Activated T-helper 1 cell treated with anti-CD3 and anti-CD28 coated beads, Interleukin-12 subunit alpha, Interleukin-12 subunit beta, Interleukin-2, Interleukin-4 antibody, amounts not matched to agents 30 ng/mL and 10 ng/mL and 1 ng/mL, durations not matched to agents 14 hours and 24 hours and 36 hours (primary cell): ENCODE measurements at regions not wholly inside any gene's neighbourhood (a gene's known extent, or its start where the extent isn't known, plus 50 kb on each side); places are given as distances from the start of the nearest gene placed in this dataset.

Experiments used
- DNase-seq: peaks from one replicate; pipeline ENCODE4 v3.0.0; 2021; ENCODE audit warnings: low spot score
- H3K27ac Mint-ChIP-seq: one replicate; pipeline ENCODE4 v1.8.0; 2021; ENCODE audit warnings: mild to moderate bottlenecking, mixed read lengths
- H3K27me3 Mint-ChIP-seq: one replicate; pipeline ENCODE4 v1.8.0; 2022; ENCODE audit warnings: mild to moderate bottlenecking, moderate library complexity, mixed read lengths; ENCODE audit not compliant: insufficient read depth
- H3K36me3 Mint-ChIP-seq: one replicate; pipeline ENCODE4 v1.8.0; 2021; ENCODE audit warnings: low read depth, mixed read lengths
- H3K4me1 Mint-ChIP-seq: one replicate; pipeline ENCODE4 v1.8.0; 2021; ENCODE audit warnings: low read depth, mixed read lengths
- H3K4me3 Mint-ChIP-seq: one replicate; pipeline ENCODE4 v1.8.0; 2021; ENCODE audit warnings: mild to moderate bottlenecking, moderate library complexity, mixed read lengths
- H3K9me3 Mint-ChIP-seq: one replicate; pipeline ENCODE4 v1.8.0; 2021; ENCODE audit warnings: mixed read lengths
- intact Hi-C: fragments of 100-400 bp; cut with micrococcal nuclease; formaldehyde crosslinking; loops from one replicate; pipeline ENCODE4 v1.15.1; 2024

- no peaks in the 10 kb centered on the region for H3K9me3 Mint-ChIP-seq
Measured at GRCh38 chr3:159126261-159127020, 324.6 kb downstream of the MFSD1 start.

GRCh38 chr3:159127021-159127392 is 325.2 kb downstream of the MFSD1 start:
- Mint-ChIP-seq H3K4me3 (no peak overlapping the region), H3K36me3 (no peaks in the 10 kb centered on the region), H3K9me3 (no peaks in the 10 kb centered on the region), H3K27ac (no peak overlapping the region), H3K4me1 (no peaks in the 10 kb centered on the region), H3K27me3 (no peaks in the 10 kb centered on the region)
- no peak for DNase-seq
- intact Hi-C loops: no loop called here

More at GRCh38 chr3:159126261-159127020, 324.6 kb downstream of the MFSD1 start:
- Mint-ChIP-seq H3K4me3 (no peak overlapping the region), H3K36me3 (no peaks in the 10 kb centered on the region), H3K27ac (no peak overlapping the region), H3K4me1 (no peaks in the 10 kb centered on the region), H3K27me3 (no peaks in the 10 kb centered on the region)
- intact Hi-C loops: no loop called here
- DNase-seq: no peak

GRCh38 chr3:159128628-159129027 is 326.8 kb downstream of the MFSD1 start:
- Mint-ChIP-seq H3K4me3 (no peak overlapping the region), H3K36me3 (no peaks in the 10 kb centered on the region)
- no peak for DNase-seq

GRCh38 chr3:159130108-159130507 is 328.3 kb downstream of the MFSD1 start:
- H3K4me1 Mint-ChIP-seq: no peaks in the 10 kb centered on the region

More at GRCh38 chr3:159128628-159129027, 326.8 kb downstream of the MFSD1 start:
- no peak overlapping the region for H3K27ac Mint-ChIP-seq
- H3K4me1 Mint-ChIP-seq: no peaks in the 10 kb centered on the region
- no peaks in the 10 kb centered on the region for H3K27me3 Mint-ChIP-seq
- no peaks in the 10 kb centered on the region for H3K9me3 Mint-ChIP-seq
- intact Hi-C loops: no loop called here

GRCh38 chr3:159131376-159131775 is 329.5 kb downstream of the MFSD1 start:
- H3K9me3 Mint-ChIP-seq: no peaks in the 10 kb centered on the region
- H3K27ac Mint-ChIP-seq: no peak overlapping the region
- no peaks in the 10 kb centered on the region for H3K27me3 Mint-ChIP-seq
- H3K4me3 Mint-ChIP-seq: no peak overlapping the region
- no peaks in the 10 kb centered on the region for H3K36me3 Mint-ChIP-seq
- no peaks in the 10 kb centered on the region for H3K4me1 Mint-ChIP-seq
- no peak for DNase-seq
- intact Hi-C loops: no loop called here

More at GRCh38 chr3:159130108-159130507, 328.3 kb downstream of the MFSD1 start:
- Mint-ChIP-seq H3K27ac (no peak overlapping the region), H3K36me3 (no peaks in the 10 kb centered on the region), H3K27me3 (no peaks in the 10 kb centered on the region), H3K9me3 (no peaks in the 10 kb centered on the region), H3K4me3 (no peak overlapping the region)
- intact Hi-C loops: loop anchor here (1.0 kb wide), 1 partner anchor 130 kb away; no protein-coding TSS in a partner anchor
- no peak for DNase-seq

- H3K4me3 Mint-ChIP-seq: no peak overlapping the region
- no peaks in the 10 kb centered on the region for H3K4me1 Mint-ChIP-seq
- intact Hi-C loops: no loop called here
Measured at GRCh38 chr3:159137949-159138348, 336.1 kb downstream of the MFSD1 start.

GRCh38 chr3:159139326-159139725 is 337.5 kb downstream of the MFSD1 start:
- H3K4me1 Mint-ChIP-seq: no peaks in the 10 kb centered on the region
- H3K36me3 Mint-ChIP-seq: no peaks in the 10 kb centered on the region
- no peak overlapping the region for H3K4me3 Mint-ChIP-seq
- H3K27ac Mint-ChIP-seq: no peak overlapping the region
- DNase-seq: no peak
- intact Hi-C loops: no loop called here
- H3K27me3 Mint-ChIP-seq: no peaks in the 10 kb centered on the region
- no peaks in the 10 kb centered on the region for H3K9me3 Mint-ChIP-seq

More at GRCh38 chr3:159137949-159138348, 336.1 kb downstream of the MFSD1 start:
- DNase-seq: no peak
- H3K9me3 Mint-ChIP-seq: no peaks in the 10 kb centered on the region
- no peaks in the 10 kb centered on the region for H3K27me3 Mint-ChIP-seq
- H3K27ac Mint-ChIP-seq: no peak overlapping the region
- H3K36me3 Mint-ChIP-seq: no peaks in the 10 kb centered on the region

GRCh38 chr3:159144472-159144871 is 342.6 kb downstream of the MFSD1 start:
- no peak overlapping the region for H3K27ac Mint-ChIP-seq
- no peaks in the 10 kb centered on the region for H3K9me3 Mint-ChIP-seq
- H3K4me3 Mint-ChIP-seq: no peak overlapping the region
- no peaks in the 10 kb centered on the region for H3K36me3 Mint-ChIP-seq
- H3K4me1 Mint-ChIP-seq: no peaks in the 10 kb centered on the region
- intact Hi-C loops: no loop called here
- DNase-seq: no peak
- H3K27me3 Mint-ChIP-seq: no peaks in the 10 kb centered on the region

GRCh38 chr3:159144891-159145290 is 343.0 kb downstream of the MFSD1 start:
- DNase-seq: no peak
- no peaks in the 10 kb centered on the region for H3K27me3 Mint-ChIP-seq
- no peaks in the 10 kb centered on the region for H3K9me3 Mint-ChIP-seq
- H3K36me3 Mint-ChIP-seq: no peaks in the 10 kb centered on the region
- H3K4me3 Mint-ChIP-seq: no peak overlapping the region
- intact Hi-C loops: no loop called here
- H3K27ac Mint-ChIP-seq: no peak overlapping the region
- H3K4me1 Mint-ChIP-seq: no peaks in the 10 kb centered on the region

- H3K27ac Mint-ChIP-seq: no peak overlapping the region
- no peaks in the 10 kb centered on the region for H3K9me3 Mint-ChIP-seq
- no peaks in the 10 kb centered on the region for H3K36me3 Mint-ChIP-seq
- no peaks in the 10 kb centered on the region for H3K4me1 Mint-ChIP-seq
- no peak overlapping the region for H3K4me3 Mint-ChIP-seq
- no peak for DNase-seq
- H3K27me3 Mint-ChIP-seq: no peaks in the 10 kb centered on the region
- intact Hi-C loops: no loop called here
Measured at GRCh38 chr3:159146392-159146791, 344.5 kb downstream of the MFSD1 start.

- Mint-ChIP-seq H3K27me3 (no peaks in the 10 kb centered on the region), H3K4me1 (no peaks in the 10 kb centered on the region), H3K9me3 (no peaks in the 10 kb centered on the region), H3K4me3 (no peak overlapping the region), H3K36me3 (no peaks in the 10 kb centered on the region), H3K27ac (no peak overlapping the region)
- DNase-seq: no peak
- intact Hi-C loops: no loop called here
Measured at GRCh38 chr3:159146856-159147435, 345.1 kb downstream of the MFSD1 start.

GRCh38 chr3:159147813-159148212 is 346.0 kb downstream of the MFSD1 start:
- Mint-ChIP-seq H3K9me3 (no peaks in the 10 kb centered on the region), H3K4me3 (no peak overlapping the region), H3K27me3 (no peaks in the 10 kb centered on the region), H3K36me3 (no peaks in the 10 kb centered on the region), H3K4me1 (no peaks in the 10 kb centered on the region), H3K27ac (no peak overlapping the region)
- DNase-seq: no peak
- intact Hi-C loops: no loop called here

- Mint-ChIP-seq H3K27me3 (no peaks in the 10 kb centered on the region), H3K4me3 (no peak overlapping the region), H3K4me1 (no peaks in the 10 kb centered on the region), H3K36me3 (no peaks in the 10 kb centered on the region), H3K9me3 (no peaks in the 10 kb centered on the region), H3K27ac (no peak overlapping the region)
- intact Hi-C loops: no loop called here
- no peak for DNase-seq
Measured at GRCh38 chr3:159148466-159148865, 346.6 kb downstream of the MFSD1 start.
